A549 (cell line): ENCODE measurements at regions not wholly inside any gene's neighbourhood (a gene's known extent, or its start where the extent isn't known, plus 50 kb on each side); places are given as distances from the start of the nearest gene placed in this dataset.

Source experiments
- ATAC-seq, 2 experiments: fragments of 200-7000 bp in 1 of 2; fragments of >200 bp in 1 of 2; cut with Nextera tagmentation in 1 of 2; cut with Tn5 transposase in 1 of 2; 3 replicates each; pipeline versions ENCODE4 v1.8.0 to v1.9.1; 2018 to 2020; ENCODE audit warnings: mild to moderate bottlenecking in 1 of 2, moderate library complexity in 1 of 2
- CTCF ChIA-PET: fragments of 300-600 bp; sonication (Branson Sonifier 250); formaldehyde crosslinking; extraction: SDS; loops from one replicate; lab custom pipeline; 2021; ENCODE audit warnings: antibody characterized with exemption, inconsistent platforms; lab: Yijun Ruan, JAX
- POLR2A ChIA-PET: fragments of 350-600 bp; formaldehyde crosslinking; extraction: SDS; loops from one replicate; lab custom pipeline; 2021; ENCODE audit warnings: antibody characterized with exemption, inconsistent platforms; lab: Yijun Ruan, JAX
- DNase-seq, 2 experiments: peaks; one replicate each; pipeline versions ENCODE4 v3.0.0 to v3.0.0-alpha.2; 2011 to 2016; ENCODE audit warnings: low read depth in 1 of 2, low spot score in 1 of 2
- FAIRE-seq: peaks from 2 replicates; lab custom pipeline; 2011; peaks lifted over from hg19 to GRCh38; lab: Jason Lieb, UNC
- H3K27ac ChIP-seq, 2 experiments: fragments of >200 bp; sonication (Bioruptor Twin); formaldehyde crosslinking; 3 replicates each; pipeline ENCODE4 v1.5.1; 2016 to 2017
- H3K4me1 ChIP-seq: fragments of >200 bp; sonication (Bioruptor Twin); formaldehyde crosslinking; 3 replicates; pipeline ENCODE4 v1.6.1; 2016
- H3K4me2 ChIP-seq: fragments of >200 bp; sonication (Bioruptor Twin); formaldehyde crosslinking; 3 replicates; pipeline ENCODE4 v1.6.1; 2016
- H3K4me3 ChIP-seq: fragments of >200 bp; sonication (Bioruptor Twin); formaldehyde crosslinking; 3 replicates; pipeline ENCODE4 v1.5.1; 2016
- H3K9me3 ChIP-seq: fragments of >200 bp; sonication (Bioruptor Twin); formaldehyde crosslinking; 3 replicates; pipeline ENCODE4 v1.6.1; 2016
- BHLHE40 ChIP-seq: IDR thresholded peaks from 2 replicates; pipeline ENCODE4 v1.6.1; 2012; ENCODE audit warnings: low read depth, low read length, inconsistent platforms
- CBX2 ChIP-seq: fragments of 200-600 bp; sonication (generic); IDR thresholded peaks from 2 replicates; pipeline ENCODE4 v1.6.1; 2016; ENCODE audit warnings: low read depth, mild to moderate bottlenecking, borderline replicate concordance
- CEBPB ChIP-seq, 2 experiments: fragments of >200 bp in 1 of 2; sonication (Bioruptor Twin) in 1 of 2; formaldehyde crosslinking in 1 of 2; IDR thresholded peaks; 2 replicates each; pipeline ENCODE4 v1.6.1; 2012 to 2016
- CHD2 ChIP-seq: fragments of 150-350 bp; IDR thresholded peaks from 2 replicates; pipeline ENCODE4 v1.6.1; 2014; ENCODE audit warnings: low read length; ENCODE audit not compliant: partially characterized antibody
- EHF ChIP-seq: fragments of 250-450 bp; sonication (Bioruptor Pico); IDR thresholded peaks from 2 replicates; pipeline ENCODE4 v1.5.0; 2020; ENCODE audit warnings: mild to moderate bottlenecking
- EHMT2 ChIP-seq: fragments of 200-600 bp; sonication (generic); IDR thresholded peaks from 2 replicates; pipeline ENCODE4 v1.6.1; 2016; ENCODE audit warnings: antibody characterized with exemption, low read depth, mild to moderate bottlenecking, moderate library complexity
- EP300 ChIP-seq, 2 experiments: fragments of >200 bp; sonication (Bioruptor Twin); formaldehyde crosslinking; IDR thresholded peaks; 2 replicates in 1 of 2; 3 replicates in 1 of 2; pipeline ENCODE4 v1.6.1; 2016 to 2017
- FOSL2 ChIP-seq, 2 experiments: fragments of 450-650 bp in 1 of 2; fragments of >200 bp in 1 of 2; sonication (Bioruptor Twin) in 1 of 2; formaldehyde crosslinking; IDR thresholded peaks; 2 replicates each; pipeline versions ENCODE4 v1.5.0 to v1.6.1; 2016 to 2020; ENCODE audit warnings: mild to moderate bottlenecking in 1 of 2, moderate library complexity in 1 of 2
- GATA3 ChIP-seq: IDR thresholded peaks from 2 replicates; pipeline ENCODE4 v1.6.1; 2012; ENCODE audit warnings: borderline replicate concordance
- HEYL ChIP-seq: fragments of 250-450 bp; sonication (Bioruptor Pico); IDR thresholded peaks from 2 replicates; pipeline ENCODE4 v1.8.0; 2021; ENCODE audit warnings: mild to moderate bottlenecking, moderate library complexity
- HOXA7 ChIP-seq: fragments of 250-450 bp; sonication (Bioruptor Pico); IDR thresholded peaks from 2 replicates; pipeline ENCODE4 v1.5.0; 2020; ENCODE audit warnings: mild to moderate bottlenecking, moderate library complexity
- HOXB13 ChIP-seq: fragments of 250-450 bp; sonication (Bioruptor Pico); IDR thresholded peaks from 2 replicates; pipeline ENCODE4 v1.5.0; 2020; ENCODE audit warnings: low read depth, mild to moderate bottlenecking, moderate library complexity
- HOXB5 ChIP-seq: fragments of 250-450 bp; sonication (Bioruptor Pico); IDR thresholded peaks from 2 replicates; pipeline ENCODE4 v1.5.0; 2020; ENCODE audit warnings: mild to moderate bottlenecking, moderate library complexity
- JUNB ChIP-seq: fragments of >200 bp; sonication (Bioruptor Twin); formaldehyde crosslinking; IDR thresholded peaks from 2 replicates; pipeline ENCODE4 v1.6.1; 2016
- MAX ChIP-seq: IDR thresholded peaks from 2 replicates; pipeline ENCODE4 v1.6.1; 2012
- MAZ ChIP-seq: fragments of 150-350 bp; IDR thresholded peaks from 2 replicates; pipeline ENCODE4 v1.6.1; 2014; ENCODE audit warnings: antibody characterized with exemption, low read depth, low read length, borderline replicate concordance
- NR3C1 ChIP-seq: fragments of >200 bp; sonication (Bioruptor Twin); formaldehyde crosslinking; IDR thresholded peaks from 3 replicates; pipeline ENCODE4 v1.6.1; 2017
- PBX3 ChIP-seq: IDR thresholded peaks from 2 replicates; pipeline ENCODE4 v1.6.1; 2012
- PHF8 ChIP-seq: fragments of 200-600 bp; sonication (generic); IDR thresholded peaks from 2 replicates; pipeline ENCODE4 v1.6.1; 2016; ENCODE audit warnings: low read depth, mild to moderate bottlenecking, antibody characterized with exemption, moderate library complexity, borderline replicate concordance
- POLR2A ChIP-seq: IDR thresholded peaks from 2 replicates; pipeline ENCODE4 v1.6.1; 2012; ENCODE audit warnings: mild to moderate bottlenecking, low read length
- POLR2AphosphoS2 ChIP-seq: conservative IDR thresholded peaks from 2 replicates; pipeline ENCODE4 v1.6.1; 2012; ENCODE audit warnings: low read length, improper control_type of control experiment, inconsistent platforms
- RAD21 ChIP-seq, 2 experiments: fragments of >200 bp in 1 of 2; sonication (Bioruptor Twin) in 1 of 2; formaldehyde crosslinking in 1 of 2; IDR thresholded peaks in 1 of 2; conservative IDR thresholded peaks in 1 of 2; 2 replicates in 1 of 2; 3 replicates in 1 of 2; pipeline ENCODE4 v1.6.1; 2012 to 2018; ENCODE audit warnings: inconsistent platforms in 1 of 2
- RNF2 ChIP-seq: fragments of 200-600 bp; sonication (generic); IDR thresholded peaks from 2 replicates; pipeline ENCODE4 v1.6.1; 2016; ENCODE audit warnings: low read depth, mild to moderate bottlenecking, antibody characterized with exemption, moderate library complexity, borderline replicate concordance
- SREBF2 ChIP-seq: fragments of 450-650 bp; IDR thresholded peaks from 2 replicates; pipeline ENCODE4 v1.6.1; 2014; ENCODE audit warnings: mild to moderate bottlenecking, moderate library complexity
- TFCP2L1 ChIP-seq: fragments of 250-450 bp; sonication (Bioruptor Pico); IDR thresholded peaks from 2 replicates; pipeline ENCODE4 v1.5.0; 2021; ENCODE audit warnings: mild to moderate bottlenecking
- ZNF302 ChIP-seq: fragments of 250-450 bp; sonication (Bioruptor Pico); IDR thresholded peaks from 2 replicates; pipeline ENCODE4 v1.9.0; 2021; ENCODE audit warnings: inconsistent platforms, mild to moderate bottlenecking, moderate library complexity
- ZSCAN20 ChIP-seq: fragments of 250-450 bp; sonication (Bioruptor Pico); IDR thresholded peaks from 2 replicates; pipeline ENCODE4 v1.8.0; 2022; ENCODE audit warnings: mild to moderate bottlenecking, moderate library complexity
- WGBS: methylation state at CpG from one replicate; pipeline ENCODE4 v1.1.6; 2017; ENCODE audit errors: missing lambda C conversion rate; 5-methylcytosine and 5-hydroxymethylcytosine counted together
- TF ChIP-seq, protein P1 (sequence below): fragments of >200 bp; sonication (Bioruptor Twin); formaldehyde crosslinking; IDR thresholded peaks from 3 replicates; pipeline ENCODE4 v1.5.1; 2016

DNA sequence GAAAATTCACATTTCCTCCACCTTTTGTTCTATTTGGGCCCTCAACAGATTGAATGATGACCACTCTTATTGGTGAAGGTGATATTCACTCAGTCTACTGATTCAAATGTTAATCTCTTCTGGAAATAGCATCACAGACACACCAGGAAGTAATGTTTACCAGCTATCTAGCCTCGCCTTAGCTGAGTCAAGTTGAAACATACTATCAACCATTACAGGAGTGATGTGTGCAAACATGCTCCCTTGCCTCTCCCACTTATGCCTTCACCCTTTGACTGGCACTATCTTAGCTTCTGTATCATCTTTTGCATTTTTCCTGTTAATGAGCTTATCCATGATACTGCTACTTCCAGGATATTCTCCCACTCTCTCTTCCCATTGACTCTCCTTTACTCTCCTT, 191.9 kb downstream of the CENPW start:
- POLR2A ChIA-PET = no interaction called here
- H3K4me3 ChIP-seq = no peak overlapping the region
- 38% methylated on average over 1 of the region's 1 CpG for WGBS
- no peak overlapping the region for H3K4me2 ChIP-seq
- CTCF ChIA-PET = no interaction called here
- H3K9me3 ChIP-seq = no peaks in the 10 kb centered on the region
- TF ChIP-seq SREBF2 = no peak
- TF ChIP-seq MAZ = no peak
- no peak for TF ChIP-seq JUNB
- no peak for TF ChIP-seq TFCP2L1 (CRISPR knock-in tag)
- no peak for TF ChIP-seq ZNF302 (CRISPR knock-in tag)
- no peak for TF ChIP-seq NR3C1
- no peak for TF ChIP-seq MAX
- no peak for TF ChIP-seq EHF (CRISPR knock-in tag)
- DNase-seq (peak in 1 of 2 experiments; percentile 14), ATAC-seq (no peak), FAIRE-seq (no peak)
- H3K4me1 ChIP-seq = no peaks in the 10 kb centered on the region
- H3K27ac ChIP-seq = no peak overlapping the region

DNA sequence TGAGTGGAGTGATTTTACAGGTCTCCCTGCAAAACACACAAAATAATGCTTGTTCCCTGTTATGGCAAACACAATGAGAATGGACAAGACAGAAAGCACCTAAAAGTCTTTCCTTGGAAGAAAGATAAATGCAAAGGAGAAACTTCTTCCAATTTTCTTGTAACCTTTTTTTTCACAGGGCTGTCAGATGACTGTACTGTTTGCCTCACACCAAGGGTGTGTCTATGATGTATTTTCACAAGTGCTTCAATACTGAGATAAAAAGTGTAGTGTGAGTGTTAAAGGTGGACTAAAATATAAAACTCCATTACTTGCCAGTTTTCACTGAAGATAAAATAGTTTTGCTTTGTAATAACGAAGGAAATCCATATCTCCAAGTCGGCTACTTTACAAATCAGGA, 194.5 kb downstream of the CENPW start:
- FAIRE-seq (no peak), ATAC-seq (no peak), DNase-seq (no peak)
- 72% methylated on average over 2 of the region's 2 CpGs for WGBS
- no peak overlapping the region for H3K4me3 ChIP-seq
- TF ChIP-seq CHD2 (no peak), PBX3 (no peak), HOXB13 (CRISPR knock-in tag) (no peak), HOXB5 (CRISPR knock-in tag) (no peak), BHLHE40 (no peak), FOSL2 (IDR thresholded peaks at IDR 0.05) (no peak), FOSL2 (CRISPR knock-in tag; IDR thresholded peaks at IDR 0.05) (no peak), CBX2 (no peak), HOXA7 (CRISPR knock-in tag) (no peak), POLR2A (no peak), PHF8 (no peak), EP300 (IDR thresholded peaks at IDR 0.05) (no peak), CEBPB (IDR thresholded peaks at IDR 0.05) (no peak)
- ChIA-PET POLR2A (no interaction called here), CTCF (no interaction called here)
- H3K4me2 ChIP-seq = no peak overlapping the region
- no peaks in the 10 kb centered on the region for H3K9me3 ChIP-seq
- no peak overlapping the region for H3K27ac ChIP-seq
- H3K4me1 ChIP-seq = peaks cover 9% of the 10 kb centered on the region; the same call in 2 of the 3 replicates

DNA sequence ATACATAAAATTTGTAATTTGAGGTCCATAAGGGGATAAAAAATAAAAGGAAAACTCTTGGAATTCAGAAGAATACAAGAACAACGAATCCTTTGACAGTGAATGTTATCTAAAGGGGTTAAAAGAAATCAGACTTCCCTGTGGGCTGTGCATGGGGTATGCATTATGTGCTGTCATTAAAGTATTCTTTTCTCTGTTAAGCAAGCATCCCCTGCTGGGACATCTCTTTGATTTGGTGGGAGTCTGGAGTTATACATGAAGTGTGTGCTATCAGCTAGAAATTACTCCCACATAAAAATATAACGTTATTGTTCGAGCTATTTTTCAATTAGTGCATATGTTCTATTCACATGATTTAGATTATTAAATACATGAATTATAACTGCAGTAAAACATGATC, 195.2 kb downstream of the CENPW start:
- 77% methylated on average over 3 of the region's 3 CpGs for WGBS
- no peak overlapping the region for H3K4me2 ChIP-seq
- no peak overlapping the region for H3K4me3 ChIP-seq
- ChIA-PET CTCF (no interaction called here), POLR2A (no interaction called here)
- no peaks in the 10 kb centered on the region for H3K9me3 ChIP-seq
- DNase-seq (no peak), ATAC-seq (no peak), FAIRE-seq (no peak)
- no peak overlapping the region for H3K27ac ChIP-seq
- H3K4me1 ChIP-seq = peaks cover 12% of the 10 kb centered on the region; the same call in 2 of the 3 replicates
- TF ChIP-seq HOXA7 (CRISPR knock-in tag) (no peak), NR3C1 (no peak), EHMT2 (no peak), GATA3 (no peak), HOXB13 (CRISPR knock-in tag) (no peak), EP300 (IDR thresholded peaks at IDR 0.05) (no peak), ZSCAN20 (CRISPR knock-in tag) (no peak), JUNB (no peak), CBX2 (no peak)

- WGBS = 97% methylated on average over 3 of the region's 3 CpGs
- POLR2A ChIA-PET = no interaction called here
- H3K4me1 ChIP-seq = peaks cover 12% of the 10 kb centered on the region; the same call in 2 of the 3 replicates
- FAIRE-seq = no peak
- H3K27ac ChIP-seq = no peak overlapping the region
- no peak overlapping the region for H3K4me2 ChIP-seq
- TF ChIP-seq, protein P1, sequence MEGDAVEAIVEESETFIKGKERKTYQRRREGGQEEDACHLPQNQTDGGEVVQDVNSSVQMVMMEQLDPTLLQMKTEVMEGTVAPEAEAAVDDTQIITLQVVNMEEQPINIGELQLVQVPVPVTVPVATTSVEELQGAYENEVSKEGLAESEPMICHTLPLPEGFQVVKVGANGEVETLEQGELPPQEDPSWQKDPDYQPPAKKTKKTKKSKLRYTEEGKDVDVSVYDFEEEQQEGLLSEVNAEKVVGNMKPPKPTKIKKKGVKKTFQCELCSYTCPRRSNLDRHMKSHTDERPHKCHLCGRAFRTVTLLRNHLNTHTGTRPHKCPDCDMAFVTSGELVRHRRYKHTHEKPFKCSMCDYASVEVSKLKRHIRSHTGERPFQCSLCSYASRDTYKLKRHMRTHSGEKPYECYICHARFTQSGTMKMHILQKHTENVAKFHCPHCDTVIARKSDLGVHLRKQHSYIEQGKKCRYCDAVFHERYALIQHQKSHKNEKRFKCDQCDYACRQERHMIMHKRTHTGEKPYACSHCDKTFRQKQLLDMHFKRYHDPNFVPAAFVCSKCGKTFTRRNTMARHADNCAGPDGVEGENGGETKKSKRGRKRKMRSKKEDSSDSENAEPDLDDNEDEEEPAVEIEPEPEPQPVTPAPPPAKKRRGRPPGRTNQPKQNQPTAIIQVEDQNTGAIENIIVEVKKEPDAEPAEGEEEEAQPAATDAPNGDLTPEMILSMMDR = no peak
- TF ChIP-seq EHMT2 = no peak
- TF ChIP-seq HOXA7 (CRISPR knock-in tag) = no peak
- TF ChIP-seq POLR2AphosphoS2 = no peak
- no peak for TF ChIP-seq PBX3
- TF ChIP-seq RAD21 (conservative IDR thresholded peaks at IDR 0.05 in 1 of 2, IDR thresholded peaks at IDR 0.05 in 1 of 2) = no peak
- TF ChIP-seq RNF2 = no peak
- no peak for TF ChIP-seq FOSL2 (IDR thresholded peaks at IDR 0.05)
- no peak for TF ChIP-seq FOSL2 (CRISPR knock-in tag; IDR thresholded peaks at IDR 0.05)
- no peak for TF ChIP-seq HEYL
- no peak for DNase-seq
- no peak for ATAC-seq
- no peak overlapping the region for H3K4me3 ChIP-seq
- CTCF ChIA-PET = no interaction called here
- no peaks in the 10 kb centered on the region for H3K9me3 ChIP-seq
Observed at GRCh38 chr6:126535595-126535994, 195.7 kb downstream of the CENPW start.
